Breast epithelium (tissue), 3 donors: ENCODE measurements at regions not wholly inside any gene's neighbourhood (a gene's known extent, or its start where the extent isn't known, plus 50 kb on each side); places are given as distances from the start of the nearest gene placed in this dataset.

Source experiments
- POLR2A ChIP-seq: fragments of 450-650 bp; IDR thresholded peaks from one replicate; pipeline ENCODE4 v1.6.1; 2016; ENCODE audit warnings: antibody characterized with exemption, mild to moderate bottlenecking, moderate library complexity
- POLR2AphosphoS5 ChIP-seq, 3 donors: sonication (generic); formaldehyde crosslinking; IDR thresholded peaks; one replicate each; pipeline ENCODE4 v1.6.1; 2017; ENCODE audit warnings: antibody characterized with exemption in 3 of 3
- TF ChIP-seq, protein P1 (sequence below), 3 donors: fragments of 450-650 bp; IDR thresholded peaks; one replicate each; pipeline ENCODE4 v1.5.1; 2016 to 2017; ENCODE audit warnings: antibody characterized with exemption in 3 of 3, mild to moderate bottlenecking in 3 of 3, moderate library complexity in 3 of 3

DNA sequence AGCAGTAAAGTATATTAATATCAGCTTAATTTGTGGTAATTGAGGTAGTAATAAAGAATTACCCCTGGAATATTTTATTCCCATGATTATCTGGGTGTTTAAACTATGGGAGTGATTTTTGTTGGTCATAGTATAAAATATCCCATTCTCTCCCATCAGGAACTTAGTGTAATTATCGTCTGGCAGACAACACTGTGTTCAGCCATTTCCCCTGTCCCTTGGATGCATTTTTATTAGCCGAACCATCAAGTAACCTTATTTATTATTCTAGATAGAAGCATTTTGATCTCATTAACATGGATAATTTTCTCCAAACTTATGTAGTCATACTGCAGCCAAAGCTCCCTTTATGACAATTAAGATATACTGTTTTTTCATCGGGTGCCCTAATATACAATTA lies 320.8 kb downstream of the MAT2B start:
- TF ChIP-seq, protein P1, sequence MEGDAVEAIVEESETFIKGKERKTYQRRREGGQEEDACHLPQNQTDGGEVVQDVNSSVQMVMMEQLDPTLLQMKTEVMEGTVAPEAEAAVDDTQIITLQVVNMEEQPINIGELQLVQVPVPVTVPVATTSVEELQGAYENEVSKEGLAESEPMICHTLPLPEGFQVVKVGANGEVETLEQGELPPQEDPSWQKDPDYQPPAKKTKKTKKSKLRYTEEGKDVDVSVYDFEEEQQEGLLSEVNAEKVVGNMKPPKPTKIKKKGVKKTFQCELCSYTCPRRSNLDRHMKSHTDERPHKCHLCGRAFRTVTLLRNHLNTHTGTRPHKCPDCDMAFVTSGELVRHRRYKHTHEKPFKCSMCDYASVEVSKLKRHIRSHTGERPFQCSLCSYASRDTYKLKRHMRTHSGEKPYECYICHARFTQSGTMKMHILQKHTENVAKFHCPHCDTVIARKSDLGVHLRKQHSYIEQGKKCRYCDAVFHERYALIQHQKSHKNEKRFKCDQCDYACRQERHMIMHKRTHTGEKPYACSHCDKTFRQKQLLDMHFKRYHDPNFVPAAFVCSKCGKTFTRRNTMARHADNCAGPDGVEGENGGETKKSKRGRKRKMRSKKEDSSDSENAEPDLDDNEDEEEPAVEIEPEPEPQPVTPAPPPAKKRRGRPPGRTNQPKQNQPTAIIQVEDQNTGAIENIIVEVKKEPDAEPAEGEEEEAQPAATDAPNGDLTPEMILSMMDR (IDR thresholded peaks at IDR 0.05), result no peak
- no peak for TF ChIP-seq POLR2A
- no peak for TF ChIP-seq POLR2AphosphoS5 (IDR thresholded peaks at IDR 0.05)
